Hepatocyte (in vitro differentiated cells): ENCODE measurements at regions not wholly inside any gene's neighbourhood (a gene's known extent, or its start where the extent isn't known, plus 50 kb on each side); places are given as distances from the start of the nearest gene placed in this dataset.
"Not testable (repeated sequence)": the region's sequence is repeated elsewhere in the genome, so short reads cannot be mapped to it uniquely, and the experiment has no call there.

ENCODE experiments used
- CTCF ChIP-seq: fragments of 200-600 bp; sonication (generic); IDR thresholded peaks from 2 replicates; pipeline ENCODE4 v1.5.1; 2016; ENCODE audit warnings: antibody characterized with exemption, mild to moderate bottlenecking; ENCODE audit not compliant: poor library complexity
- EZH2 ChIP-seq: fragments of 200-600 bp; sonication (generic); IDR thresholded peaks from 2 replicates; pipeline ENCODE4 v1.6.1; 2016; ENCODE audit warnings: antibody characterized with exemption, mild to moderate bottlenecking, borderline replicate concordance
- EZH2phosphoT487 ChIP-seq: fragments of 200-600 bp; sonication (generic); IDR thresholded peaks from one replicate; pipeline ENCODE4 v1.6.1; 2018; ENCODE audit warnings: antibody characterized with exemption, mild to moderate bottlenecking, low read depth, moderate library complexity; ENCODE audit not compliant: unreplicated experiment, severe bottlenecking

GRCh38 chr2:87525497-87525991 is 222.3 kb upstream of the PLGLB2 start:
- not testable (repeated sequence) for TF ChIP-seq CTCF, EZH2phosphoT487, EZH2
